ENCODE measurements at regions not wholly inside any gene's neighbourhood (a gene's known extent, or its start where the extent isn't known, plus 50 kb on each side); places are given as distances from the start of the nearest gene placed in this dataset.

GRCh38 chr4:166502660-166503059 is 629.6 kb downstream of the TLL1 start:
- no peak for DNase-seq (ENCODE audit: low spot score)
- H3K4me1 ChIP-seq (ENCODE audit: control insufficient read depth in 1 of 2, low read depth in 2 of 2) = no peaks in the 10 kb centered on the region
- TF ChIP-seq CTCF (IDR thresholded peaks at IDR 0.05) = no peak
- H3K27me3 ChIP-seq (replicated peaks; ENCODE audit: insufficient read depth) = no peaks in the 10 kb centered on the region
- no peak for ATAC-seq (ENCODE audit: insufficient number of reproducible peaks, low FRiP score, low read depth)
- no peak overlapping the region for H3K4me3 ChIP-seq
- no peaks in the 10 kb centered on the region for H3K9me3 ChIP-seq
- H3K36me3 ChIP-seq = no peaks in the 10 kb centered on the region
- H3K27ac ChIP-seq = no peak overlapping the region

GRCh38 chr4:166506051-166506450 is 633.0 kb downstream of the TLL1 start:
- Histone ChIP-seq H3K4me1 (ENCODE audit: control insufficient read depth in 1 of 2, low read depth in 2 of 2) (no peaks in the 10 kb centered on the region), H3K9me3 (no peaks in the 10 kb centered on the region), H3K36me3 (no peaks in the 10 kb centered on the region), H3K4me3 (no peak overlapping the region), H3K27ac (no peak overlapping the region), H3K27me3 (replicated peaks; ENCODE audit: insufficient read depth) (no peaks in the 10 kb centered on the region)
- no peak for TF ChIP-seq CTCF (IDR thresholded peaks at IDR 0.05)
- DNase-seq (ENCODE audit: low spot score) (no peak), ATAC-seq (ENCODE audit: insufficient number of reproducible peaks, low FRiP score, low read depth) (no peak)

GRCh38 chr4:166512267-166512666 is 639.2 kb downstream of the TLL1 start:
- Histone ChIP-seq H3K27ac (no peak overlapping the region), H3K36me3 (no peaks in the 10 kb centered on the region), H3K27me3 (replicated peaks; ENCODE audit: insufficient read depth) (no peaks in the 10 kb centered on the region), H3K4me3 (no peak overlapping the region), H3K9me3 (no peaks in the 10 kb centered on the region), H3K4me1 (ENCODE audit: control insufficient read depth in 1 of 2, low read depth in 2 of 2) (no peaks in the 10 kb centered on the region)
- ATAC-seq (ENCODE audit: insufficient number of reproducible peaks, low FRiP score, low read depth) (no peak), DNase-seq (ENCODE audit: low spot score) (no peak)
- TF ChIP-seq CTCF (IDR thresholded peaks at IDR 0.05) = no peak

- no peak for ATAC-seq (ENCODE audit: insufficient number of reproducible peaks, low FRiP score, low read depth)
- no peak for TF ChIP-seq CTCF (IDR thresholded peaks at IDR 0.05)
- Histone ChIP-seq H3K9me3 (no peaks in the 10 kb centered on the region), H3K4me3 (no peak overlapping the region), H3K36me3 (no peaks in the 10 kb centered on the region), H3K27me3 (replicated peaks; ENCODE audit: insufficient read depth) (no peaks in the 10 kb centered on the region), H3K27ac (no peak overlapping the region), H3K4me1 (ENCODE audit: control insufficient read depth in 1 of 2, low read depth in 2 of 2) (no peaks in the 10 kb centered on the region)
- DNase-seq (ENCODE audit: low spot score) = no peak
Measured at GRCh38 chr4:166518315-166518714, 645.3 kb downstream of the TLL1 start.

- H3K4me3 ChIP-seq = no peak overlapping the region
- ATAC-seq (ENCODE audit: insufficient number of reproducible peaks, low FRiP score, low read depth) (no peak), DNase-seq (ENCODE audit: low spot score) (no peak)
- no peaks in the 10 kb centered on the region for H3K27me3 ChIP-seq (replicated peaks; ENCODE audit: insufficient read depth)
- no peaks in the 10 kb centered on the region for H3K36me3 ChIP-seq
- TF ChIP-seq CTCF (IDR thresholded peaks at IDR 0.05) = no peak
- H3K9me3 ChIP-seq = no peaks in the 10 kb centered on the region
- no peaks in the 10 kb centered on the region for H3K4me1 ChIP-seq (ENCODE audit: control insufficient read depth in 1 of 2, low read depth in 2 of 2)
- no peak overlapping the region for H3K27ac ChIP-seq
Measured at GRCh38 chr4:166518776-166519175, 645.7 kb downstream of the TLL1 start.
